DMS79 treated with DMSO at 0.1 percent for 48 hours (cell line): ENCODE measurements at regions not wholly inside any gene's neighbourhood (a gene's known extent, or its start where the extent isn't known, plus 50 kb on each side); places are given as distances from the start of the nearest gene placed in this dataset.
"Not testable (repeated sequence)": the region's sequence is repeated elsewhere in the genome, so short reads cannot be mapped to it uniquely, and the experiment has no call there.

Experiments
- DNase-seq: peaks from one replicate; lab custom pipeline; 2025; lab: John Stamatoyannopoulos, UW

DNA sequence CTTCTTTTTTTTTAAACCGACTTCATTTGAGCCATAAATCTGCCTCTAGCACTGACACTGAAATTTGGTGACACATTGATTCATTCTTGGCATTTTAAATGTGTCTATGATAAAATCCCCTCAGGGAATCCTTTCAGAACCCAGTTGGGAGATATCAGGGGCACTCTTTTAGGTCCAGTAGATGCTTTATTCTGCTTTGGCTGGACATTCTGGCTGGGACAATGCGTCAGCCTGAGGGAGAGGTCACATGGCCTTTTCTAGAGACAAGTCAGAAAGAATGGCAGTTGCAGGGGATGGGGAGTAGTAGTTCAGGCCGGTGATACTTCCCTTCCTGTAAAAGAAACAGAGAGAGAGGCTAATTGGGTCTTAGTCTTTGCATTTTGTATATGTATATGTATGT, 63.1 kb downstream of the TRIM43 start:
- DNase-seq = not testable (repeated sequence)

DNA sequence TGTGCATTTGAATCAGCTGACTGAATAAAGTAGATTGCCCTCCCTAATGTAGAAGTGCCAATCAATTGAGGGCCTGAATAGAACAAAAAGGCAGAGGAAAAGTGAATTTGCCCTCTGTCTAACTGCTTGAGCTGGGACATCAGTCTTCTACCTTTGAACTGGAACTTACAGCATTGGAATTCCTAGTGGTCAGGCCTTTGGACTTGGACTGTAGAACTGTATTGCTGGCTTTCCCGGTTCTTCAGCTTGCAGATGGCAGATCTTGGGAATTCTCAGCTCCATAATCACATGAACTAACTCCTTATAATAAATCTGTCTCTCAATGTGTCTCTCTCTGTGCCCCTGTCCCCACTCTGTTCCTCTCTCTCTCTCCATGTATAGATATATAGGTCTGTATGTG, 64.8 kb downstream of the TRIM43 start:
- not testable (repeated sequence) for DNase-seq

DNA sequence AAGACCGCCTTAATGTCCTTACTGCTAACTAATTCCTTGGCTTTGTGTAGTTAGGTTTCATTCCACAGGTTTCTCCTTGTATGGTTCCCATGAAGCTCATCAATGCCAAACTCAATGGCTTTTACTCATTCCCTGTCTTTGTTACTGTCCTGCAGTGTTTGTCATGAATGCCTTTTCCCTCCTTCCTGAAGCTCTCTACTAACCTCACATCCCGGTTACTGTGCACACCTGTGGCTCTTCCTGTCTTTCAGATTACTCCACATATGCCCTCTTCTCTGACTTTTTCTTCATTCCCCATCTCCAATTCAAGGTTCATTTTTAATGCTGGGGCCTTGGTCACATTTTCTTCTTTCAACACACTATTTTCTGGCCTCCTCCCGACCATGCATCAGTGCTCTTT, 66.1 kb downstream of the TRIM43 start:
- DNase-seq = not testable (repeated sequence)

DNA sequence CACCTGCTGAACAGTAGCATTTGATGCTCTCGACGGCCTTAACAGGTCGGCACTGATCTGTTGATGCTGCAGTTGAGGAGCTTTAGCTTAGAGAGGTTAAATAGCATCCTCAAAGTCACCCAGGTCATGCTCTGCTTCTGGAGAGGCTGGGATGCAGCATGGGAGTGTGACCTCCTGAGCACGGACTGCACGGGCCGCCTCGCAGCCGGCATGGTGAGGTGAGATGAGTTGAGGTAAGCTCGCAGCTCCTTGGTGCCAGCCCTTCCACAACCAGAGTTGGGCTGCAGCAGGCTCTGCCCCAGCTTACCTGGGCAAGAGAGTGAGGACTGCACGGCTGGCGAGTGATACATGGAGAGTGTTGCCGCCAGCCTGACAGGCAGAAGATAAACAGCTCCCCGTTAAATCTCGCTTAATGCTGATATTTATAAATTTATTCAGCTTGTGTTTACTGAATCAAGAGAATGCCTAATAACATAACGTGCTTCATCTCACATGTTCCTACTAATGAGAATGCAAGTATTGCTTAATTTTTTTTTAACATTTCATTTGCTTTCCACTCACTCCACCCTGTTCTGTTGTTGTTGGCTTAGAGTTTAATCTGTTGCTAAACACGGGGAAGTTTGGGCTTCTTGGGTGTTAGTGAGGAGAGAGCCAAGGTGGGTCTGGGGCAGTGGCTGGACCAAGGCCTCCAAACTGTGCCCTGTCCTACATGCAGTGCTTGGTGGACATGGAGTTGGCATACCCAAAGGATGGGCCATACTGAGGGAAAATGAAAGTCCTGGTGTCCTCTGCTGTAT, 69.2 kb downstream of the TRIM43 start:
- not testable (repeated sequence) for DNase-seq

GRCh38 chr2:95663471-95664441, 72.0 kb downstream of the TRIM43 start:
- not testable (repeated sequence) for DNase-seq

DNA sequence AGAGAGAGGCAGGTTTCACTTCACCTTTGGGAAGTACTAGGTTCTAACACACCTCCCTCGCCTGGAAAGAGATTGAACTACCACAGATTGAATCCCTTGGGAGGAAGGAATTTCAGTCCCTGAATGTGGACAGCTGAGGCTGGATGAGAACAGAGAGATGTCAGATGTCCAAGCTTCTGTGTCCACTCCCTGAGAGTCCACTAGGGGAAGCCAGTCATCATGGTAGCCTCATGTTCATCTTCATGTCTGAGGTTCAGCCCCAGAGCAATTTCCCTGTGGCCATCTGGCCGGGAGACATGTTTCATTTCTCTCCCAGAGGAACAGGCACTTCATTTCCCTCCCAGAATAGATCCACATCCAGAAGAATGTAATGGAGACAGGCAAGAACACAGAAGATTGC, 74.8 kb downstream of the TRIM43 start:
- DNase-seq = not testable (repeated sequence)

DNA sequence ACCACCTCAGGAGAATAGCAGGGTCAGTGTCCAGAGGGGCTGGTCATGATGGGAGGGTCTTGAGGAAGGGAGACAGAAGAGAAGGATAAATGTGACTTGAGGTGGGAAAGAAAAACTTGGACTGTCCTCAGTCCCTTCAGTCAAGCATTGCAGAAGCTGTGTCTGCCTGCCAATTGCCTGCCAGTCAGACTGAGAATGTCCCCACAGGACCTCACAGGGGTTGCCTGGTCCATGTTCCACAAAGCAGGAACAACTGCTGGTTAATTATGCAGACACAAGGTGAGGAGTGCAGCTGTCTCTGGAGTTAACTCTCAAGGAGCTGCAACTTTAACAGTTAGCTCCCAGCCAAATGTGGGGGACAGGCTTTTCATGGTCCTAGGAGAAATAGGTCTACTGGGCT, 75.7 kb downstream of the TRIM43 start:
- DNase-seq = no peak

GRCh38 chr2:95668934-95669333, 77.1 kb downstream of the TRIM43 start:
- DNase-seq = not testable (repeated sequence)

- no peak for DNase-seq
Observed at GRCh38 chr2:95669441-95669991, 77.7 kb downstream of the TRIM43 start.

DNA sequence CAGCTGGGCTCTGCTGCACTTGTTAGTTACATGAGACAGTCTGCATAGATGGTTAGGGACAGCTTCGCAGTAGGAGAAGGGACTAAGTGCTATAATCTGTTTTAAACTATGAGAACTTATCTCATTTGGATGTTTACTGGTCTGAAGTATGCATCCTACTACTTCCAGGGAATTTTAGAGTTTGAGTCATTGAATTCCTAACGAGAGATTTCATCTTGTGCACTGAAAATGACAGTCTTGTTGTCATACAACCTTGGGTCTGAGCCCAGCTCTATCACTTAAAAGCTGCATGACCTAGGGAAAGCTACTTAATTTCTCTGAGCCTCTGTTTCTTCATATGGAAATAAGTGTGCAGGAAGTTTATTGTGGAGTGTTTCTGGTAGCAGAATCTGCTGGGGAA, 78.4 kb downstream of the TRIM43 start:
- no peak for DNase-seq

GRCh38 chr2:95670686-95671085, 78.9 kb downstream of the TRIM43 start:
- no peak for DNase-seq

DNA sequence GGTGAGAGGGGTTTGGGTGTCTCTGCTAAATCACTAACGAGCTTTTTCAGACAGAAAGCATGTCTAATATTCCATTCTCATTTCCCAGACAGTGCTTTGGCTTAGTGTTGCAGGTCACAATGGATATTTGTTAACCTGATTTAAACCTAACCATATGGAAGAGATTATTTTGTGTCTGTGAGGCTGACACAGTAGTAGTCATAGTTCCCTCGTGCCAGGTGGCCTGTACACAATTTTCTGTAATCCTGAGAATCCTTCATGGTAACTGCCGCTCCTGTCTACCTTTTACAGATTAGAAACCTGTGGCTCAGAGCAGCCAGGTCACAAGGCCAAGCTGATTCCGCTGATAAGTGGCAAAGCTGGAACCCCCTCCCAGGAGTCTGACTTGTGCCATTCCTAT, 79.4 kb downstream of the TRIM43 start:
- DNase-seq = not testable (repeated sequence)

DNA sequence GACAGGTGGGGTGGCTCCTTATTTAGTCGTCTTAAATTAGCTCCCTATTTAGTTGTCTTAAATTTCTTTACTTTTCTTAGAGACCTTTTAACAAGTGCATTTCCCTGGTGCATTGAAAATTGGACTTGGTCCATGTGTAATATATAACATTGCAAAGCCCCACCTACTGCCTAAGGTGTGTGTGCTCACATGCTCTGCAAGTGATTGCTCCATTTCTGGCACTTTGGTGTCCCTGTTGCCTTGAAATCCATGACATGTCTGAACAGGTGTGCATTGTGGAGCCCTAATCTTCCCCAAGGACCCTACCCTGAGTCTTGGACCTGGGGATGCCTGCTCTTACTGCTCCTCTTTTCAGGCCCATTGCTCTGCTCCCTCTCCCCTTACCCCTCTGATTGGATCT, 80.2 kb downstream of the TRIM43 start:
- not testable (repeated sequence) for DNase-seq

DNA sequence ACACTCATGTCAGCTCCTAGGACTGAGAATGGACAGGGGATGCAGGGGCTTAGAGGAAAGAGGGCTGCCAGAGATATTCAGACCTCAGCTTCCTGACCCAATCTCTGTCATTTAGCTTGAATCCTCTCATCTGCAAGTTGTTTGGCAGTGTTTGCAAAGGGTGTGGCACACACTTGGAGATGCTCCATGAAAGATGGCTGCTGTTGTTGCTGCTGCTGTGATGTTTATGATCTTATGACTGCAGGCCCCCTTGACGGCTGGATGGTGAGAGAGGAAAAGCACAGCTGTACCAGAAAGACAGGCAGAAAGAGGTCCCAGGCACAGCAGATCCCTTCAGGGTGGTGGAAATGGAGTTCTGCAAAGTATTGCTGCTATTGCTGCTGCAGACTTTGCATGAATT, 80.7 kb downstream of the TRIM43 start:
- DNase-seq = not testable (repeated sequence)

DNA sequence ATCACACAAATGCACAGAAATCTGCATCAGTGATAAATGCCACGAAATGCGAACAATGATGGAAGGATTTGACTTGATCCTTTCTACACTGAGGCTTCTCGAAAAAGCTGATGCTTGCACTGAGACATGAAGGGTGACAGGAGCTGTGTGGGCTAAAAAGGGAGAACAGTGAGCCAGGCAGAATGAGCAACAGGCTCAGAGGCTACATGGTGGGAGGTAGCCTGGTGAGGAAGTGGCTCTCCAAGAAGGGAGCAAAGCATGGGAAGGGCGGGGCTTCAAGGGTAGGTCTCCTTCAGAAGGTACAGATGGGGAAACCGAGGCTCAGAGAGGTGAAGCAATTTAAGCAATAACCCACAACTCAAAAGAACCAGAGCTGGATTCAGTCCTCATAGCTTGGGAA, 82.4 kb downstream of the TRIM43 start:
- no peak for DNase-seq

DNA sequence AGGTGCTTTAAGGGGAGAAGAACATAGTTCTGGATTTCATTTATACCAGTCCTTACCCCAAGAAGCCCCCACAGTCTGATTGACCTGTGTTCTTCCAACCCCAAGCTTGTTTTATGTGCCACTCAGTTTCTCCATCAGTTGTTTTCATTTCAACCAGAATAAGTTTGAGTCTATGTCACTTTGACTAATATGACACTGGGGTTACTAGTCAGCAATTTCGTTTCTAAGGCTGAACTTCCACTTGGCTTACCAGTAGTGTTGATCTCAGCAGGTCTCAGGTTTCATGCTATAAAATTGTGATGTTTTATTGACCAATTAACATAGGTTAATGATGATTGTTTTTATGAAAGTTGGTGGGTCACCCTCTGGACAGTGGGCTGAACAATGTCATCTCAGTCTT, 84.8 kb downstream of the TRIM43 start:
- DNase-seq = not testable (repeated sequence)

DNA sequence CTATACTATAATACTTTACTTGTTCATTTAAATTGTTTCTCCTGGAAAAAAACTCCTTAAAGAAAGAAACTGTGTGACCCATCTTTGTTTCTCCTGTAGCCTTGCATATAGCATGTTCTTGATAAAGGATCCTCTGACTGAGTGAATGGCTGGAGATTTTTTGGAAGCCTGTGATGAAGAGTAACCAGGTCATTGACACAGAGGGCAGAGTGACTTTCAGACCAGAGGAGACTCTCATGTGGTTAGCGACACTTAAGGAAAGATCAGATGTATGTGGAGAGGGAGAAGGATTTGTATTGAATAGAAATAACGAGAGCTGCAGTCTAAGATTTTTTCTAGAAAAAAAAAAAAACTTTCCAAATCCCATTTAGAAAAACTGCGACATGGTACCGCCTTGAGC, 85.5 kb downstream of the TRIM43 start:
- DNase-seq = no peak

GRCh38 chr2:95677833-95678232, 86.0 kb downstream of the TRIM43 start:
- not testable (repeated sequence) for DNase-seq

DNA sequence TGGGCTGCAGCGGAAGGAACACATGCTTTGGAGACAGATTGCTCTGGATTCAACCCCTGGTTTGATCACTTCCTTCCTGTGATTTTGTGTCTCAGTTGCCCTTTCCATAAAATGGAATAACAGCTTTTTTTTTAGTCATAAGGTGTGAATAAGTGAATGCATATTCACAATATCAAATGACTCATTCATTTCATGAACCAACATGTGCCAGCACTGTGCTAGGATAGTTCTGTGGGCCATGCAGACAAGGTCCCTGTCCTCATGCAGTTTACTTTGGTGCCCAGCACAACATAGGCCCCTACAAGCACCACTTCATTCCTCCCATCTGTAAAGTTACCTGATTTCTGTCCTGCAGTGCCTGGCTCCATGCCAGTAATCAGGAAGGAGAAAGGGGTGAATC, 89.4 kb downstream of the TRIM43 start:
- not testable (repeated sequence) for DNase-seq

GRCh38 chr2:95681589-95682081, 89.8 kb downstream of the TRIM43 start:
- not testable (repeated sequence) for DNase-seq

GRCh38 chr2:95682889-95683517, 91.2 kb downstream of the TRIM43 start:
- not testable (repeated sequence) for DNase-seq

- no peak for DNase-seq
Observed at GRCh38 chr2:95685513-95685912, 93.7 kb downstream of the TRIM43 start.
